Neural cell (in vitro differentiated cells): ENCODE measurements at regions not wholly inside any gene's neighbourhood (a gene's known extent, or its start where the extent isn't known, plus 50 kb on each side); places are given as distances from the start of the nearest gene placed in this dataset.

Experiments
- H2AFZ ChIP-seq: fragments of 200-600, 300-800 bp; sonication (generic), shearing (Covaris generic); 2 replicates; pipeline ENCODE4 v1.6.0; 2014; ENCODE audit warnings: low read depth, mild to moderate bottlenecking, antibody characterized with exemption, low read length, moderate library complexity
- H3F3A ChIP-seq: fragments of 200-600 bp; shearing (Covaris generic); 2 replicates; pipeline ENCODE4 v1.6.1; 2016; ENCODE audit warnings: mild to moderate bottlenecking, moderate library complexity, mixed read lengths, antibody characterized with exemption, low read length; ENCODE audit not compliant: insufficient read depth, poor library complexity, severe bottlenecking
- H3K27ac ChIP-seq: fragments of 200-600, 300-800 bp; sonication (generic), shearing (Covaris generic); 2 replicates; pipeline ENCODE4 v1.5.1; 2014; ENCODE audit warnings: mild to moderate bottlenecking, low read length, moderate library complexity
- H3K27me3 ChIP-seq: fragments of 300-800, 200-600 bp; sonication (generic), shearing (Covaris generic); 2 replicates; pipeline ENCODE4 v1.6.0; 2014; ENCODE audit warnings: mild to moderate bottlenecking, low read depth, low read length, moderate library complexity; ENCODE audit not compliant: insufficient read depth
- H3K36me3 ChIP-seq: fragments of 300-800, 200-600 bp; sonication (generic), shearing (Covaris generic); 2 replicates; pipeline ENCODE4 v1.5.1; 2014; ENCODE audit warnings: mild to moderate bottlenecking, antibody characterized with exemption, low read length, moderate library complexity; ENCODE audit not compliant: insufficient read depth
- H3K4me2 ChIP-seq: fragments of 300-800, 200-600 bp; sonication (generic), shearing (Covaris generic); 2 replicates; pipeline ENCODE4 v1.6.0; 2014; ENCODE audit warnings: mild to moderate bottlenecking, low read length
- H3K4me3 ChIP-seq: fragments of 300-800, 200-600 bp; sonication (generic), shearing (Covaris generic); 2 replicates; pipeline ENCODE4 v1.5.1; 2014; ENCODE audit warnings: mild to moderate bottlenecking, low read length, moderate library complexity
- H3K79me2 ChIP-seq: fragments of 200-600 bp; shearing (Covaris generic); replicated peaks from 2 replicates; pipeline ENCODE4 v1.6.0; 2014; ENCODE audit warnings: mild to moderate bottlenecking, low read length, moderate library complexity; ENCODE audit not compliant: insufficient read depth
- H3K9ac ChIP-seq: fragments of 300-800, 200-600 bp; sonication (generic), shearing (Covaris generic); 2 replicates; pipeline ENCODE4 v1.6.1; 2016; ENCODE audit warnings: mild to moderate bottlenecking, low read length, mixed read lengths
- H3K9me2 ChIP-seq: fragments of 200-600 bp; shearing (Covaris generic); 2 replicates; pipeline ENCODE4 v1.6.1; 2016; ENCODE audit warnings: mild to moderate bottlenecking, low read length, mixed read lengths; ENCODE audit not compliant: insufficient read depth
- H3K9me3 ChIP-seq: fragments of 200-600, 300-800 bp; sonication (generic), shearing (Covaris generic); 2 replicates; pipeline ENCODE4 v1.6.1; 2016; ENCODE audit warnings: mild to moderate bottlenecking, mixed run types, low read length, moderate library complexity, mixed read lengths
- H4K20me1 ChIP-seq: fragments of 200-600 bp; shearing (Covaris generic); 2 replicates; pipeline ENCODE4 v1.6.1; 2016; ENCODE audit warnings: mild to moderate bottlenecking, mixed run types; ENCODE audit not compliant: insufficient read depth
- CTCF ChIP-seq: fragments of 450-650 bp; IDR thresholded peaks from 2 replicates; pipeline ENCODE4 v1.5.1; 2014; ENCODE audit warnings: antibody characterized with exemption, mild to moderate bottlenecking, moderate library complexity; ENCODE audit not compliant: poor library complexity, severe bottlenecking
- EP300 ChIP-seq: fragments of 450-650 bp; conservative IDR thresholded peaks from 2 replicates; pipeline ENCODE4 v1.6.1; 2014; ENCODE audit warnings: antibody characterized with exemption, mild to moderate bottlenecking, moderate library complexity; ENCODE audit not compliant: poor library complexity, severe bottlenecking
- EZH2 ChIP-seq: fragments of 200-600, 300-800 bp; shearing (Covaris generic), sonication (generic); IDR thresholded peaks from 2 replicates; pipeline ENCODE4 v1.6.1; 2014; ENCODE audit warnings: antibody characterized with exemption, low read length, borderline replicate concordance, mild to moderate bottlenecking; ENCODE audit not compliant: insufficient read depth, poor library complexity, severe bottlenecking
- MXI1 ChIP-seq: fragments of 450-650 bp; conservative IDR thresholded peaks from 2 replicates; pipeline ENCODE4 v1.6.1; 2014; ENCODE audit warnings: antibody characterized with exemption, mild to moderate bottlenecking; ENCODE audit not compliant: poor library complexity, severe bottlenecking
- POLR2AphosphoS5 ChIP-seq: IDR thresholded peaks from 2 replicates; pipeline ENCODE4 v1.6.1; 2012
- RAD21 ChIP-seq: fragments of 450-650 bp; conservative IDR thresholded peaks from 2 replicates; pipeline ENCODE4 v1.6.1; 2014; ENCODE audit warnings: antibody characterized with exemption, mild to moderate bottlenecking, moderate library complexity
- REST ChIP-seq: IDR thresholded peaks from 2 replicates; pipeline ENCODE4 v1.6.1; 2012; ENCODE audit warnings: borderline replicate concordance
- SMC3 ChIP-seq: fragments of 450-650 bp; conservative IDR thresholded peaks from 2 replicates; pipeline ENCODE4 v1.6.1; 2014; ENCODE audit warnings: antibody characterized with exemption, mild to moderate bottlenecking, moderate library complexity; ENCODE audit not compliant: poor library complexity
- TAF1 ChIP-seq: IDR thresholded peaks from 2 replicates; pipeline ENCODE4 v1.6.1; 2012; ENCODE audit warnings: low read depth

GRCh38 chr19:30068528-30069395 is 126.7 kb downstream of the URI1 start:
- no peak for TF ChIP-seq CTCF
- no peak for TF ChIP-seq SMC3
- TF ChIP-seq REST = no peak
- TF ChIP-seq EZH2 = no peak
- no peak for TF ChIP-seq POLR2AphosphoS5
- no peak for TF ChIP-seq MXI1
- no peak for TF ChIP-seq TAF1
- no peak for TF ChIP-seq RAD21
- no peak for TF ChIP-seq EP300
- Histone ChIP-seq H3K9ac (no peak overlapping the region), H3K9me2 (no peaks in the 10 kb centered on the region), H3K9me3 (no peaks in the 10 kb centered on the region), H3K27me3 (no peaks in the 10 kb centered on the region), H2AFZ (no peak overlapping the region), H3K4me3 (no peak overlapping the region), H4K20me1 (no peaks in the 10 kb centered on the region), H3K27ac (no peak overlapping the region), H3K79me2 (no peaks in the 10 kb centered on the region), H3F3A (no peaks in the 10 kb centered on the region), H3K36me3 (no peaks in the 10 kb centered on the region), H3K4me2 (no peak overlapping the region)

- no peaks in the 10 kb centered on the region for H3K27me3 ChIP-seq
- no peak overlapping the region for H3K9ac ChIP-seq
- H3K4me2 ChIP-seq = no peak overlapping the region
- H3K9me3 ChIP-seq = no peaks in the 10 kb centered on the region
- H2AFZ ChIP-seq = no peak overlapping the region
- no peak overlapping the region for H3K4me3 ChIP-seq
- no peak overlapping the region for H3K27ac ChIP-seq
- no peaks in the 10 kb centered on the region for H3K79me2 ChIP-seq
- H4K20me1 ChIP-seq = no peaks in the 10 kb centered on the region
- H3K36me3 ChIP-seq = no peaks in the 10 kb centered on the region
- no peaks in the 10 kb centered on the region for H3K9me2 ChIP-seq
- no peaks in the 10 kb centered on the region for H3F3A ChIP-seq
- TF ChIP-seq EZH2 (no peak), TAF1 (no peak)
Observed at GRCh38 chr19:30069535-30070197, 127.6 kb downstream of the URI1 start.
